GM23248 (cell line): ENCODE measurements at regions not wholly inside any gene's neighbourhood (a gene's known extent, or its start where the extent isn't known, plus 50 kb on each side); places are given as distances from the start of the nearest gene placed in this dataset.

Experiments used
- DNase-seq: peaks from one replicate; pipeline ENCODE4 v3.0.0-alpha.2; 2015
- H2AFZ ChIP-seq: fragments of 200-600 bp; sonication (generic); 2 replicates; pipeline ENCODE4 v1.6.1; 2016; ENCODE audit warnings: antibody characterized with exemption
- H3F3A ChIP-seq: fragments of 200-600 bp; sonication (generic); 2 replicates; pipeline ENCODE4 v1.6.1; 2016; ENCODE audit warnings: mild to moderate bottlenecking, antibody characterized with exemption, mixed run types; ENCODE audit not compliant: insufficient read depth
- H3K27ac ChIP-seq: fragments of 200-600 bp; sonication (generic); 2 replicates; pipeline ENCODE4 v1.5.1; 2016; ENCODE audit warnings: mild to moderate bottlenecking
- H3K27me3 ChIP-seq: fragments of 200-600 bp; sonication (generic); replicated peaks from 2 replicates; pipeline ENCODE4 v1.6.1; 2016; ENCODE audit warnings: mild to moderate bottlenecking; ENCODE audit not compliant: insufficient read depth
- H3K36me3 ChIP-seq: fragments of 200-600 bp; sonication (generic); 2 replicates; pipeline ENCODE4 v1.6.1; 2016; ENCODE audit warnings: low read depth, mild to moderate bottlenecking
- H3K4me1 ChIP-seq: fragments of 200-600 bp; sonication (generic); 2 replicates; pipeline ENCODE4 v1.6.1; 2016; ENCODE audit warnings: mild to moderate bottlenecking; ENCODE audit not compliant: insufficient read depth
- H3K4me2 ChIP-seq: fragments of 200-600 bp; sonication (generic); one replicate; pipeline ENCODE4 v1.6.1; 2016; ENCODE audit warnings: mild to moderate bottlenecking; ENCODE audit not compliant: unreplicated experiment
- H3K4me3 ChIP-seq: fragments of 200-600 bp; sonication (generic); 2 replicates; pipeline ENCODE4 v1.5.1; 2016; ENCODE audit warnings: mild to moderate bottlenecking
- H3K79me2 ChIP-seq: fragments of 200-600 bp; sonication (generic); 2 replicates; pipeline ENCODE4 v1.6.1; 2016; ENCODE audit warnings: mild to moderate bottlenecking; ENCODE audit not compliant: insufficient read depth
- H3K9ac ChIP-seq: fragments of 200-600 bp; sonication (generic); 2 replicates; pipeline ENCODE4 v1.6.1; 2016; ENCODE audit warnings: mild to moderate bottlenecking
- H3K9me2 ChIP-seq: fragments of 200-600 bp; sonication (generic); 2 replicates; pipeline ENCODE4 v1.6.1; 2016; ENCODE audit warnings: mixed run types, mild to moderate bottlenecking, moderate library complexity; ENCODE audit not compliant: insufficient read depth
- H3K9me3 ChIP-seq: fragments of 200-600 bp; sonication (generic); one replicate; pipeline ENCODE4 v1.6.1; 2017; ENCODE audit warnings: low read depth
- H4K20me1 ChIP-seq: fragments of 200-600 bp; sonication (generic); 2 replicates; pipeline ENCODE4 v1.6.0; 2016; ENCODE audit not compliant: insufficient read depth
- EZH2 ChIP-seq: fragments of 200-600 bp; sonication (generic); IDR thresholded peaks from 2 replicates; pipeline ENCODE4 v1.6.1; 2018; ENCODE audit warnings: antibody characterized with exemption, mild to moderate bottlenecking; ENCODE audit not compliant: insufficient read depth, poor library complexity, severe bottlenecking
- EZH2phosphoT487 ChIP-seq: fragments of 200-600 bp; sonication (generic); IDR thresholded peaks from 2 replicates; pipeline ENCODE4 v1.6.1; 2018; ENCODE audit warnings: antibody characterized with exemption, moderate library complexity, mild to moderate bottlenecking, low read depth; ENCODE audit not compliant: insufficient read depth
- WGBS, 2 experiments: methylation state at CpG; one replicate each; pipeline ENCODE4 v1.1.6; 2015 to 2017; ENCODE audit warnings: low lambda C conversion rate in 2 of 2, low coverage in 1 of 2; ENCODE audit errors: missing lambda C conversion rate in 2 of 2; 5-methylcytosine and 5-hydroxymethylcytosine counted together
- in situ Hi-C: fragments of 300-500 bp; cut with MboI; formaldehyde crosslinking; loops from 2 replicates; pipeline ENCODE4 v1.15.0; 2020

DNA sequence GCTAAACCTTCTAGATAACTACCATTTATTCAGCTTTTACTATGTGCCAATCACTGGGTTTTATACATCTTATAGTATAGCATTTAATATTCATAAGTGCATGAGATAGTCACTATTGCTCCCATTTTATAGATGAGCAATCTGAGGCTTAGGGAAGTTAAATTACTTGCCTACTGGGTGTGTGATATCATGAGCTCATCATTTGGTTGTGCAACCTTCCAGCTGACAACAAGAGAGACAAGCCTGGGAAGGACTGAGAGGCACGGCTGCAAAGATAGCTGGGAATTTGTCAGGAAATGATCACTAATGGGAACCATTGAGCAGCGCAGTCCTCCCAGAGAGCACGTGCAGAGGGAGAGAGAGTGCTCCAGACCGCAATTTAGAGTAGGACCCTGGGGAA is 481.6 kb upstream of the KIF2A start:
- H3K79me2 ChIP-seq, result no peaks in the 10 kb centered on the region
- no peak overlapping the region for H3K4me2 ChIP-seq
- in situ Hi-C loops, result no loop called here
- H3K9ac ChIP-seq, result no peak overlapping the region
- no peaks in the 10 kb centered on the region for H3K36me3 ChIP-seq
- peak; percentile 8 for DNase-seq
- H3K27ac ChIP-seq, result no peak overlapping the region
- TF ChIP-seq EZH2 (no peak), EZH2phosphoT487 (no peak)
- no peaks in the 10 kb centered on the region for H4K20me1 ChIP-seq
- H3F3A ChIP-seq, result no peaks in the 10 kb centered on the region
- H3K4me1 ChIP-seq, result no peaks in the 10 kb centered on the region
- 58 to 65% methylated on average over 4 of the region's 4 CpGs for WGBS, 2 experiments
- no peaks in the 10 kb centered on the region for H3K9me3 ChIP-seq
- H3K9me2 ChIP-seq, result no peaks in the 10 kb centered on the region
- peaks cover 23% of the 10 kb centered on the region; the same call in 1 of the 2 replicates for H3K27me3 ChIP-seq
- no peak overlapping the region for H3K4me3 ChIP-seq
- H2AFZ ChIP-seq, result no peak overlapping the region

DNA sequence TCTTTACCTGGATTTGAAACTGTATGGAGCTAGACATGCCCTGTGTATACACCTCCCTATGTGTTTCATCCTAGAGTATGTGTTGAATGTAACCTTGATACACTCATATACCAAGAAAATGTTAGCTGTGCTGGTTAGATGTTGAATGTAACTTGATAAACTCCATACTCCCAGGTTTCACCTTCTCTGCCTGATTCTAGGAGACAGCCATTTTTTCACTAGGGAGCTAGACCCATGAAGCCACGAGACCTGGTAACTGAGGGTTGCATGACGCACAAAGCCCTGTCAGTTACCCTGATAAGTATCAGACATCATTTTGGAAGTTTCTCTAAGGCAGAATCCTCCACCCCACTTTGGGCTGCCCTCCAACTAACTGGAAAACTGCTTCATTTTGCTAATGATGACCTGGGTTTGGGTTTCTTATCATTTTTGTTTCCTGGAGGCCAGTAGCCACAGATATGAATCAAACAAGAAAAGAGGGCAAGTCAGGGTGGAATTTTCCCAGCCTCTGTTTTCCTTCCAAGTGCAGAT is 478.5 kb upstream of the KIF2A start:
- Histone ChIP-seq H3K79me2 (no peaks in the 10 kb centered on the region), H3K9ac (no peak overlapping the region), H4K20me1 (no peaks in the 10 kb centered on the region), H3K9me2 (no peaks in the 10 kb centered on the region), H3K9me3 (no peaks in the 10 kb centered on the region), H3K36me3 (no peaks in the 10 kb centered on the region), H3K4me2 (no peak overlapping the region), H3K4me3 (no peak overlapping the region), H3K4me1 (no peaks in the 10 kb centered on the region), H2AFZ (no peak overlapping the region), H3F3A (no peaks in the 10 kb centered on the region), H3K27me3 (peaks cover 17% of the 10 kb centered on the region; the same call in 1 of the 2 replicates), H3K27ac (no peak overlapping the region)
- TF ChIP-seq EZH2 (no peak), EZH2phosphoT487 (no peak)
- no peak for DNase-seq
- in situ Hi-C loops, result no loop called here
- 33 to 36% methylated on average over 2 of the region's 2 CpGs for WGBS, 2 experiments

DNA sequence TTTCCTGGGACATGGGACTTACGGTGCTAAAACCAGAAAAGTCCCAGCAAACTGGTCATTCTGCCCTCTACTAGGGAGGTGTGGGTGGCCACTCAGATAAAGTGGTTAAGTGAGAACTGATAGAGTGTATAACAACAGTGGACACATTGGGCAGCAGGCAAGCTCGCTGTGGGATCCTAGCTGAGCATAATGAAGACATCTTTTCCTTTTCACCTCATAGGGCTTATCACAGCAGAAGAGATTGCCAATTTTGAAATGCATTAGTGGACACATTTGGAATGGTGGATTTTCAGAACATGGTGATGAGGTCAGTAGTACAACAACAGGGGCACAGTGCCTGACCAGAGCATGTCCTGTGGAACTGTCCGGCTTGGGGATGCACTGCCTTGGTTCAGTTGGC is 477.1 kb upstream of the KIF2A start:
- Histone ChIP-seq H3K9me3 (no peaks in the 10 kb centered on the region), H3K36me3 (no peaks in the 10 kb centered on the region), H3K27me3 (peaks cover 11% of the 10 kb centered on the region; the same call in 1 of the 2 replicates), H3K4me3 (no peak overlapping the region), H3K9me2 (no peaks in the 10 kb centered on the region), H3K79me2 (no peaks in the 10 kb centered on the region), H3K9ac (no peak overlapping the region), H2AFZ (no peak overlapping the region), H3F3A (no peaks in the 10 kb centered on the region), H3K4me2 (no peak overlapping the region), H4K20me1 (no peaks in the 10 kb centered on the region), H3K27ac (no peak overlapping the region), H3K4me1 (no peaks in the 10 kb centered on the region)
- no peak for DNase-seq
- TF ChIP-seq EZH2phosphoT487, result no peak
- TF ChIP-seq EZH2, result no peak
- in situ Hi-C loops, result no loop called here
- 34 to 44% methylated on average over 3 of the region's 3 CpGs for WGBS, 2 experiments

DNA sequence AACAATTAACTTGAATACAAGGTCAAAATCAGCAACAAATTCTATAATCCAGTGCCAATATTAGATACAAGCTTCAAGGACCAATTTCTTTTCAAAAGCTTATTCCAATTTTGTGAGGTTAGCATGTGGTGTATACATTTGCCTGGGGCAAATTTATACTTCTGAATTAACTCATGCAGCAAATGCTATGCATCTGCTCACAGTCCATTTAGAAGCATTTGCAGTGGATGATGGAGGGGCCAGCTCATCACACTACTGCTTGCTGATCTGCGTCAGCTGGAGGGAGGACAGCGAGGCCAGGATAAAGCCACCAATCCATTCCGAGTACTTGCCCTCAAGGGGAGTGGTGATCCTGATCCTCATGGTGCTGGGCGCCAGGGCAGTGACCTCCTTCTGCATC is 474.3 kb upstream of the KIF2A start:
- Histone ChIP-seq H3K36me3 (no peaks in the 10 kb centered on the region), H2AFZ (no peak overlapping the region), H3K79me2 (no peaks in the 10 kb centered on the region), H3K27me3 (peaks cover 3% of the 10 kb centered on the region), H3K9me2 (no peaks in the 10 kb centered on the region), H3K4me2 (no peak overlapping the region), H3K9ac (no peak overlapping the region), H3K9me3 (no peaks in the 10 kb centered on the region), H3F3A (no peaks in the 10 kb centered on the region), H3K4me3 (no peak overlapping the region), H3K27ac (no peak overlapping the region), H3K4me1 (no peaks in the 10 kb centered on the region), H4K20me1 (no peaks in the 10 kb centered on the region)
- WGBS, 2 experiments, result 59 to 62% methylated on average over 4 of the region's 4 CpGs
- no peak for DNase-seq
- TF ChIP-seq EZH2, result no peak
- TF ChIP-seq EZH2phosphoT487, result no peak
- in situ Hi-C loops, result no loop called here

DNA sequence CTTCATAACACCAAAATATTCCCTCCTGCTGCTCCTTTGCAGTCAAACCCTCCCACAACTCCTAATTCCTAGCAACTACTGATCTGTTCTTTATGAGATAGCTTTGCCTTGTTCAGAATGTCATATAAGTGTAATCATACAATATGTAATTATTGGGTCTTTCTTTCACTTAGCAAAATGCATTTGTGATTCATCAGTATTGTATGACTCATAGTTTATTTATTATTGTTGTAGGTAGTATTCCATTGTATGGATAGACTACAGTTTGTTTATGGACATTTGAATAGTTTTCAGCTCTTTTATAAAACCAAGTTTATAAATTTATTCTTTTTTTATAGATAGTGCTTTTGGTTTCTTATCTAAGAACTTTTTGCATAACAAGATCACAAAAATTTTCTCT is 468.2 kb upstream of the KIF2A start:
- TF ChIP-seq EZH2phosphoT487 (no peak), EZH2 (no peak)

More for the DNA sequence above, 468.2 kb upstream of the KIF2A start:
- no peaks in the 10 kb centered on the region for H3K4me1 ChIP-seq
- H3K27me3 ChIP-seq, result no peaks in the 10 kb centered on the region; the same call in 1 of the 2 replicates
- H4K20me1 ChIP-seq, result no peaks in the 10 kb centered on the region
- H2AFZ ChIP-seq, result no peak overlapping the region
- no peaks in the 10 kb centered on the region for H3K9me3 ChIP-seq
- no peaks in the 10 kb centered on the region for H3K36me3 ChIP-seq
- H3K9ac ChIP-seq, result no peak overlapping the region
- no peak overlapping the region for H3K27ac ChIP-seq
- no peak overlapping the region for H3K4me2 ChIP-seq
- no peaks in the 10 kb centered on the region for H3F3A ChIP-seq
- no peaks in the 10 kb centered on the region for H3K79me2 ChIP-seq
- no peak overlapping the region for H3K4me3 ChIP-seq
- DNase-seq, result no peak
- in situ Hi-C loops, result no loop called here
- H3K9me2 ChIP-seq, result no peaks in the 10 kb centered on the region
